ENCODE measurements at regions not wholly inside any gene's neighbourhood (a gene's known extent, or its start where the extent isn't known, plus 50 kb on each side); places are given as distances from the start of the nearest gene placed in this dataset.

DNA sequence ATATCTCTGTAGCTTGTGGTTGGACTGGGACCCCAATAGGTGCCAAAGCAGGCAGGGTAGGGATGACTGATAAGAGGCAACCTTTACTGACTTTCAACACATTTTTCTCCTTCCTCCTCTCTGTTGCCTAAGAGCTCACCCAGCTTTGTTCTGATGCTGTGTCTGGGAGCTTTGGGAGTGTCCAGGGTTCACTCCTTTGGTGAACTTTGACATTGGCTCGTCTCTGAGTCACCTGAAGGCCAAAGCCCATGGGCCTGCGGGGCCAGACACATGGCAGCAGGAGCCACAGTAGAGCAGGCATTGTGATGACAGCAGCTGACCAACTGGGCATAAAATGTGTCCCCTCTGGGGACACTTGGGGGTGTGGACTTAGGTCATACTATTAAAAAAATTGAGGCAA, 99.5 kb upstream of the ZNF644 start:
- TF ChIP-seq POLR2AphosphoS5 (IDR thresholded peaks at IDR 0.05; ENCODE audit: low read depth, low read length), result no peak
- TF ChIP-seq, protein P1, sequence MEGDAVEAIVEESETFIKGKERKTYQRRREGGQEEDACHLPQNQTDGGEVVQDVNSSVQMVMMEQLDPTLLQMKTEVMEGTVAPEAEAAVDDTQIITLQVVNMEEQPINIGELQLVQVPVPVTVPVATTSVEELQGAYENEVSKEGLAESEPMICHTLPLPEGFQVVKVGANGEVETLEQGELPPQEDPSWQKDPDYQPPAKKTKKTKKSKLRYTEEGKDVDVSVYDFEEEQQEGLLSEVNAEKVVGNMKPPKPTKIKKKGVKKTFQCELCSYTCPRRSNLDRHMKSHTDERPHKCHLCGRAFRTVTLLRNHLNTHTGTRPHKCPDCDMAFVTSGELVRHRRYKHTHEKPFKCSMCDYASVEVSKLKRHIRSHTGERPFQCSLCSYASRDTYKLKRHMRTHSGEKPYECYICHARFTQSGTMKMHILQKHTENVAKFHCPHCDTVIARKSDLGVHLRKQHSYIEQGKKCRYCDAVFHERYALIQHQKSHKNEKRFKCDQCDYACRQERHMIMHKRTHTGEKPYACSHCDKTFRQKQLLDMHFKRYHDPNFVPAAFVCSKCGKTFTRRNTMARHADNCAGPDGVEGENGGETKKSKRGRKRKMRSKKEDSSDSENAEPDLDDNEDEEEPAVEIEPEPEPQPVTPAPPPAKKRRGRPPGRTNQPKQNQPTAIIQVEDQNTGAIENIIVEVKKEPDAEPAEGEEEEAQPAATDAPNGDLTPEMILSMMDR (IDR thresholded peaks at IDR 0.05 in 2 of 3, conservative IDR thresholded peaks at IDR 0.05 in 1 of 3; ENCODE audit: borderline replicate concordance in 1 of 3, insufficient read depth in 1 of 3, low read depth in 2 of 3, low read length in 2 of 3), result no peak
- no peak for TF ChIP-seq EZH2 (IDR thresholded peaks at IDR 0.05)
- TF ChIP-seq, protein P2, sequence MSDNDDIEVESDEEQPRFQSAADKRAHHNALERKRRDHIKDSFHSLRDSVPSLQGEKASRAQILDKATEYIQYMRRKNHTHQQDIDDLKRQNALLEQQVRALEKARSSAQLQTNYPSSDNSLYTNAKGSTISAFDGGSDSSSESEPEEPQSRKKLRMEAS (IDR thresholded peaks at IDR 0.05), result no peak
- TF ChIP-seq RAD21 (IDR thresholded peaks at IDR 0.05; ENCODE audit: low read depth), result no peak
- TF ChIP-seq ELF1 (IDR thresholded peaks at IDR 0.05; ENCODE audit: borderline replicate concordance, low read depth), result no peak
